ENCODE measurements at regions not wholly inside any gene's neighbourhood (a gene's known extent, or its start where the extent isn't known, plus 50 kb on each side); places are given as distances from the start of the nearest gene placed in this dataset.
"Not testable (repeated sequence)": the region's sequence is repeated elsewhere in the genome, so short reads cannot be mapped to it uniquely, and the experiment has no call there.

GRCh38 chr13:68890101-68890500, 1217.5 kb upstream of the ATXN8OS start:
- BruUV-seq (replicated peaks); ATAC-seq; H3K9me3 ChIP-seq (ENCODE audit: control insufficient read depth, insufficient read depth, low read depth, low read length); H3K36me3 ChIP-seq (ENCODE audit: control insufficient read depth, insufficient read depth, low read length); H3K4me3 ChIP-seq (ENCODE audit: low read depth in 2 of 2, low read length in 2 of 2); intact Hi-C loops (cut with micrococcal nuclease; ENCODE audit: unreplicated experiment); POLR2A ChIA-PET; DNase-seq (ENCODE audit: low read depth, low spot score); H3K27me3 ChIP-seq (ENCODE audit: control insufficient read depth, insufficient read depth, low read length); H3K27ac ChIP-seq (ENCODE audit: low read length); in situ Hi-C loops (cut with HindIII; ENCODE audit: low pct_unique_long_range_greater_than_20kb, low sequenced_read_pairs); CTCF ChIA-PET; H3K4me1 ChIP-seq (ENCODE audit: control insufficient read depth, insufficient read depth, low read length): not testable (repeated sequence)

DNA sequence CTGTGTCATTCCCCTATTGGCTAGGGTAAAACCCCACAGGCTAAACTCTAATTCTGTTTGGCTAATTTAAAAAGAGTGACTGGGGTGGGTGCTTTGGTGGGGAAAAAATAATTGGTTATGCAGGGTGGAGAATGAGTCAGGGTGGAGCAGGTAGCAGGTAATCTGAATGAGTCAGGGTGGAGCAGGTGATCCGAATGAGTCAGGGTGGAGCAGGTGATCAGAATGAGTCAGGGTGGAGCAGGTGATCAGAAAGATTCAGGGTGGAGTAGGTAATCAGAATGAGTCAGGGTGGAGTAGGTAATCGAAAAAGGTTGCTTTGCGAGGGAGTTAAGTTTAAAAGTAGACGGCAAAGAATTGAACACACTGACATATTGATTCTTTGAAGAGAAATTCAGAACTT, 1218.8 kb upstream of the ATXN8OS start:
- DNase-seq (ENCODE audit: low read depth, low spot score) (no peak), ATAC-seq (no peak)
- no peaks in the 10 kb centered on the region for H3K9me3 ChIP-seq (ENCODE audit: control insufficient read depth, insufficient read depth, low read depth, low read length)
- no peaks in the 10 kb centered on the region for H3K36me3 ChIP-seq (ENCODE audit: control insufficient read depth, insufficient read depth, low read length)
- no peaks in the 10 kb centered on the region for H3K27me3 ChIP-seq (ENCODE audit: control insufficient read depth, insufficient read depth, low read length)
- no peak overlapping the region for H3K4me3 ChIP-seq (ENCODE audit: low read depth in 2 of 2, low read length in 2 of 2)
- no peak overlapping the region for H3K27ac ChIP-seq (ENCODE audit: low read length)
- in situ Hi-C loops (cut with HindIII; ENCODE audit: low pct_unique_long_range_greater_than_20kb, low sequenced_read_pairs) (no loop called here), intact Hi-C loops (cut with micrococcal nuclease; ENCODE audit: unreplicated experiment) (no loop called here)
- no TSS peak for BruUV-seq (replicated peaks)
- H3K4me1 ChIP-seq (ENCODE audit: control insufficient read depth, insufficient read depth, low read length): no peaks in the 10 kb centered on the region
- no peak for TF ChIP-seq TCF7L2 (IDR thresholded peaks at IDR 0.05; ENCODE audit: low read depth, low read length)
- TF ChIP-seq, protein P1, sequence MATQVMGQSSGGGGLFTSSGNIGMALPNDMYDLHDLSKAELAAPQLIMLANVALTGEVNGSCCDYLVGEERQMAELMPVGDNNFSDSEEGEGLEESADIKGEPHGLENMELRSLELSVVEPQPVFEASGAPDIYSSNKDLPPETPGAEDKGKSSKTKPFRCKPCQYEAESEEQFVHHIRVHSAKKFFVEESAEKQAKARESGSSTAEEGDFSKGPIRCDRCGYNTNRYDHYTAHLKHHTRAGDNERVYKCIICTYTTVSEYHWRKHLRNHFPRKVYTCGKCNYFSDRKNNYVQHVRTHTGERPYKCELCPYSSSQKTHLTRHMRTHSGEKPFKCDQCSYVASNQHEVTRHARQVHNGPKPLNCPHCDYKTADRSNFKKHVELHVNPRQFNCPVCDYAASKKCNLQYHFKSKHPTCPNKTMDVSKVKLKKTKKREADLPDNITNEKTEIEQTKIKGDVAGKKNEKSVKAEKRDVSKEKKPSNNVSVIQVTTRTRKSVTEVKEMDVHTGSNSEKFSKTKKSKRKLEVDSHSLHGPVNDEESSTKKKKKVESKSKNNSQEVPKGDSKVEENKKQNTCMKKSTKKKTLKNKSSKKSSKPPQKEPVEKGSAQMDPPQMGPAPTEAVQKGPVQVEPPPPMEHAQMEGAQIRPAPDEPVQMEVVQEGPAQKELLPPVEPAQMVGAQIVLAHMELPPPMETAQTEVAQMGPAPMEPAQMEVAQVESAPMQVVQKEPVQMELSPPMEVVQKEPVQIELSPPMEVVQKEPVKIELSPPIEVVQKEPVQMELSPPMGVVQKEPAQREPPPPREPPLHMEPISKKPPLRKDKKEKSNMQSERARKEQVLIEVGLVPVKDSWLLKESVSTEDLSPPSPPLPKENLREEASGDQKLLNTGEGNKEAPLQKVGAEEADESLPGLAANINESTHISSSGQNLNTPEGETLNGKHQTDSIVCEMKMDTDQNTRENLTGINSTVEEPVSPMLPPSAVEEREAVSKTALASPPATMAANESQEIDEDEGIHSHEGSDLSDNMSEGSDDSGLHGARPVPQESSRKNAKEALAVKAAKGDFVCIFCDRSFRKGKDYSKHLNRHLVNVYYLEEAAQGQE (IDR thresholded peaks at IDR 0.05; ENCODE audit: insufficient read depth in 1 of 2, low read depth in 2 of 2, low read length in 1 of 2): no peak
- TF ChIP-seq POLR2AphosphoS5 (IDR thresholded peaks at IDR 0.05; ENCODE audit: low read depth, low read length): no peak
- ChIA-PET POLR2A (no interaction called here), CTCF (no interaction called here)

GRCh38 chr13:68872338-68872737, 1235.3 kb upstream of the ATXN8OS start:
- POLR2A ChIA-PET: no interaction called here
- in situ Hi-C loops (cut with HindIII; ENCODE audit: low pct_unique_long_range_greater_than_20kb, low sequenced_read_pairs): no loop called here
- Histone ChIP-seq H3K4me3 (ENCODE audit: low read depth in 2 of 2, low read length in 2 of 2) (no peak overlapping the region), H3K27ac (ENCODE audit: low read length) (no peak overlapping the region), H3K9me3 (ENCODE audit: control insufficient read depth, insufficient read depth, low read depth, low read length) (no peaks in the 10 kb centered on the region), H3K36me3 (ENCODE audit: control insufficient read depth, insufficient read depth, low read length) (no peaks in the 10 kb centered on the region), H3K27me3 (ENCODE audit: control insufficient read depth, insufficient read depth, low read length) (no peaks in the 10 kb centered on the region), H3K4me1 (ENCODE audit: control insufficient read depth, insufficient read depth, low read length) (no peaks in the 10 kb centered on the region)
- DNase-seq (ENCODE audit: low read depth, low spot score): no peak
- CTCF ChIA-PET: no interaction called here
- intact Hi-C loops (cut with micrococcal nuclease; ENCODE audit: unreplicated experiment): no loop called here
- no peak for ATAC-seq
- BruUV-seq (replicated peaks): no TSS peak
- no peak for TF ChIP-seq SIN3A (IDR thresholded peaks at IDR 0.05; ENCODE audit: borderline replicate concordance, insufficient read depth, low read depth, low read length)
- TF ChIP-seq CTCF (IDR thresholded peaks at IDR 0.05): no peak
- TF ChIP-seq POLR2AphosphoS5 (IDR thresholded peaks at IDR 0.05; ENCODE audit: low read depth, low read length): no peak
- TF ChIP-seq, protein P1 (IDR thresholded peaks at IDR 0.05; ENCODE audit: insufficient read depth in 1 of 2, low read depth in 2 of 2, low read length in 1 of 2): no peak
- no peak for TF ChIP-seq TCF7L2 (IDR thresholded peaks at IDR 0.05; ENCODE audit: low read depth, low read length)
